Colonic mucosa (tissue), 4 donors: ENCODE measurements at regions not wholly inside any gene's neighbourhood (a gene's known extent, or its start where the extent isn't known, plus 50 kb on each side); places are given as distances from the start of the nearest gene placed in this dataset.

ENCODE experiments used
- DNase-seq: peaks from one replicate; pipeline ENCODE4 v3.0.0-alpha.2; 2020
- H3K27ac ChIP-seq: fragments of 200-600 bp; one replicate; pipeline ENCODE4 v1.8.0; 2021
- H3K27me3 ChIP-seq: fragments of 200-600 bp; one replicate; pipeline ENCODE4 v1.8.0; 2021
- H3K36me3 ChIP-seq: fragments of 200-600 bp; one replicate; pipeline ENCODE4 v1.8.0; 2021
- H3K4me1 ChIP-seq: fragments of 200-600 bp; one replicate; pipeline ENCODE4 v1.8.0; 2021; ENCODE audit warnings: mild to moderate bottlenecking
- H3K4me3 ChIP-seq: fragments of 200-600 bp; one replicate; pipeline ENCODE4 v1.8.0; 2021
- H3K9ac ChIP-seq, 2 donors: one replicate each; pipeline ENCODE4 v1.7.0; 2013; ENCODE audit warnings: control low read depth in 2 of 2, low read depth in 2 of 2, low read length in 2 of 2
- H3K9me3 ChIP-seq: fragments of 200-600 bp; one replicate; pipeline ENCODE4 v1.8.0; 2021
- CTCF ChIP-seq: fragments of 200-600 bp; IDR thresholded peaks from one replicate; pipeline ENCODE4 v1.8.0; 2022; ENCODE audit warnings: antibody characterized with exemption, mild to moderate bottlenecking
- intact Hi-C: fragments of 100-400 bp; cut with DNase I; formaldehyde crosslinking; loops from one replicate; pipeline ENCODE4 v1.14.1; 2022
- donor health status: healthy.
- donor health status: DM: no; HTN: no; CAD: no.
- donor health status: DM: no; HTN: no; CAD: no.

- no peak for TF ChIP-seq CTCF
- Histone ChIP-seq H3K36me3 (no peaks in the 10 kb centered on the region), H3K4me1 (no peaks in the 10 kb centered on the region), H3K27ac (no peak overlapping the region), H3K4me3 (no peak overlapping the region), H3K9me3 (no peaks in the 10 kb centered on the region), H3K9ac (no peak overlapping the region), H3K27me3 (no peaks in the 10 kb centered on the region)
- DNase-seq, result no peak
- intact Hi-C loops, result no loop called here
Observed at GRCh38 chr4:181264893-181265292, 978.3 kb upstream of the TENM3 start.

GRCh38 chr4:181265370-181265769 is 977.8 kb upstream of the TENM3 start:
- H3K9ac ChIP-seq, result no peak overlapping the region

GRCh38 chr4:181271116-181271640 is 972.0 kb upstream of the TENM3 start:
- DNase-seq, result no peak
- no peaks in the 10 kb centered on the region for H3K36me3 ChIP-seq
- H3K27ac ChIP-seq, result no peak overlapping the region
- no peaks in the 10 kb centered on the region for H3K4me1 ChIP-seq
- no peaks in the 10 kb centered on the region for H3K9me3 ChIP-seq
- no peak overlapping the region for H3K9ac ChIP-seq
- intact Hi-C loops, result no loop called here
- no peak overlapping the region for H3K4me3 ChIP-seq
- no peaks in the 10 kb centered on the region for H3K27me3 ChIP-seq
- TF ChIP-seq CTCF, result no peak

More at GRCh38 chr4:181265370-181265769, 977.8 kb upstream of the TENM3 start:
- H3K9me3 ChIP-seq, result no peaks in the 10 kb centered on the region
- no peaks in the 10 kb centered on the region for H3K27me3 ChIP-seq
- no peak for DNase-seq
- intact Hi-C loops, result no loop called here
- no peak overlapping the region for H3K4me3 ChIP-seq
- no peak for TF ChIP-seq CTCF
- no peak overlapping the region for H3K27ac ChIP-seq
- no peaks in the 10 kb centered on the region for H3K4me1 ChIP-seq
- no peaks in the 10 kb centered on the region for H3K36me3 ChIP-seq

- Histone ChIP-seq H3K36me3 (no peaks in the 10 kb centered on the region), H3K4me3 (no peak overlapping the region), H3K27me3 (no peaks in the 10 kb centered on the region), H3K4me1 (no peaks in the 10 kb centered on the region), H3K9ac (no peak overlapping the region), H3K27ac (no peak overlapping the region), H3K9me3 (no peaks in the 10 kb centered on the region)
- intact Hi-C loops, result no loop called here
- no peak for TF ChIP-seq CTCF
- no peak for DNase-seq
Observed at GRCh38 chr4:181272422-181272821, 970.8 kb upstream of the TENM3 start.

- DNase-seq, result no peak
- Histone ChIP-seq H3K4me3 (no peak overlapping the region), H3K27ac (no peak overlapping the region), H3K9ac (no peak overlapping the region), H3K9me3 (no peaks in the 10 kb centered on the region), H3K36me3 (no peaks in the 10 kb centered on the region), H3K4me1 (no peaks in the 10 kb centered on the region), H3K27me3 (no peaks in the 10 kb centered on the region)
- intact Hi-C loops, result no loop called here
- TF ChIP-seq CTCF, result no peak
Observed at GRCh38 chr4:181278941-181279340, 964.3 kb upstream of the TENM3 start.

GRCh38 chr4:181281451-181281850 is 961.8 kb upstream of the TENM3 start:
- Histone ChIP-seq H3K4me1 (no peaks in the 10 kb centered on the region), H3K36me3 (no peaks in the 10 kb centered on the region), H3K9me3 (no peaks in the 10 kb centered on the region), H3K9ac (no peak overlapping the region), H3K4me3 (no peak overlapping the region), H3K27me3 (no peaks in the 10 kb centered on the region), H3K27ac (no peak overlapping the region)
- intact Hi-C loops, result no loop called here
- no peak for DNase-seq
- no peak for TF ChIP-seq CTCF
